Ectodermal cell (in vitro differentiated cells): ENCODE measurements at regions not wholly inside any gene's neighbourhood (a gene's known extent, or its start where the extent isn't known, plus 50 kb on each side); places are given as distances from the start of the nearest gene placed in this dataset.

Experiments
- H3K27ac ChIP-seq: 2 replicates; pipeline ENCODE4 v1.7.0; 2013; ENCODE audit warnings: mild to moderate bottlenecking, low read depth, low read length; ENCODE audit not compliant: insufficient read depth, poor library complexity, severe bottlenecking
- H3K27me3 ChIP-seq: 2 replicates; pipeline ENCODE4 v1.7.0; 2013; ENCODE audit warnings: mild to moderate bottlenecking, low read length; ENCODE audit not compliant: insufficient read depth, control insufficient read depth, poor library complexity, severe bottlenecking
- H3K36me3 ChIP-seq: one replicate; pipeline ENCODE4 v1.7.0; 2013; ENCODE audit warnings: low read length; ENCODE audit not compliant: control insufficient read depth, insufficient read depth
- H3K4me1 ChIP-seq: one replicate; pipeline ENCODE4 v1.7.0; 2013; ENCODE audit warnings: low read length; ENCODE audit not compliant: control insufficient read depth, insufficient read depth
- H3K4me3 ChIP-seq: 2 replicates; pipeline ENCODE4 v1.7.0; 2013; ENCODE audit warnings: low read depth, low read length, control low read depth; ENCODE audit not compliant: insufficient read depth
- H3K9me3 ChIP-seq: 2 replicates; pipeline ENCODE4 v1.7.0; 2013; ENCODE audit warnings: mild to moderate bottlenecking, low read length, moderate library complexity; ENCODE audit not compliant: control insufficient read depth
- WGBS, 2 experiments: methylation state at CpG; one replicate each; pipeline ENCODE4 v1.1.7; 2013; ENCODE audit warnings: missing lambda C conversion rate in 2 of 2; 5-methylcytosine and 5-hydroxymethylcytosine counted together

DNA sequence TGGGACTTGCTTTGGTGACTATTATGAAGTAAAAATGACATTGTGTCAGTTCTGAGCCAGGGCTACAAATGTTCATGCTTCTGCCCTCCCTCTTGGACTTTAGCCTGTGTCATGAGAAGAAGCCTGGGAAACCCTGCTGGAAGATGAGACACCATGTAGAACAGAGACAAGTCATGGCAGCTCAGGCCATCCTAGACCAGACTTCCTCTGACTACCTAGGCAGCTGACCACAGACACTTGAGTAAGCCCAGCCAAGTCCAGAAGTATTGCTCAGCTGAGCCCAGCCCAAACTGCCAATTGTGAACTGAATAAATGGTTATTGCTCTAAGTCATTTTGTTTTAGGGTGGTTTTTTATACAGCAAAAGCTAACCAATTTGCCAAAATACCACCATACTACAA lies 467.6 kb upstream of the CNKSR2 start:
- Histone ChIP-seq H3K9me3 (no peaks in the 10 kb centered on the region), H3K27me3 (no peaks in the 10 kb centered on the region), H3K4me1 (no peaks in the 10 kb centered on the region), H3K27ac (no peak overlapping the region), H3K4me3 (no peak overlapping the region), H3K36me3 (no peaks in the 10 kb centered on the region)

DNA sequence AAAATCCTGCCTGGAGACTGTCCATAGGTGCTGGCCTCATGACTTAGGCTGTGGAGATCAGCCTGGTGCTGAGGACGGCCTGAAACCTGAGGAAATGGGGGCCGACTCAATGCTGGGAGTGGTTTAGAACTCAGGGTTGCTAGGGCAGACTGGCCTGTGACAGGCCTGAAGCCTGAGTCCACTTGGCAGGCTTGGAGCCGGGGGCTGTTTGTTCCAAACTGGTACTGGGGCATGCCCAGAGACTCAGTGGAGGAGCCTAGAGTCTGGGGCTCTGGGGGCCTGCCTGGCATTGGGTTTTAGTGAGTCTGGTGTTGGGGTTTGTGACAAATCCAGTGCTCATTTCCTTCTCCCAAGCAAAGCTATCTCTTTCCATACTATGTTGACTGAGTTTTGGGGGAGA lies 489.7 kb upstream of the CNKSR2 start:
- H3K27ac ChIP-seq, result no peak overlapping the region
- no peaks in the 10 kb centered on the region for H3K4me1 ChIP-seq
- no peak overlapping the region for H3K4me3 ChIP-seq
- 91% methylated on average over 3 of the region's 3 CpGs for WGBS, 2 experiments
- H3K27me3 ChIP-seq, result no peaks in the 10 kb centered on the region
- no peaks in the 10 kb centered on the region for H3K9me3 ChIP-seq
- no peaks in the 10 kb centered on the region for H3K36me3 ChIP-seq

DNA sequence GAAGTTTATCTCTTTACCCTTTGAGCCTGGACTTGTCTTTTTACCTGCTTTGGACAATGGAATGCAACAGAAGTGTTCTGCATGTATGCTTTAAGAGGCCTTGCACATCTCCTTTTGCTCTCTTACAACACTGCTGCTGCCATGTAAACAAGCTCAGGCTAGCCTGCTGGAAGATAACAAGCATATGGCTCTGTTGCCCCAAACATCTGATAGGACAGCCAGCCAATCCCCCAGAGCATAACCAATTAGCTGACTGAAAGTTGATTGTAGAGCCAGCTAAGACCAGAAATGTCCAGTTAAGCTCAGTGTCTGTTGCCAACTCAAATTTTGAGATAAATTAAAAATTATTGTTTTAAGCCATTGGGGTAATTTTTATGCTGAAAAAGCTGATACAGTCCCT lies 510.6 kb upstream of the CNKSR2 start:
- Histone ChIP-seq H3K36me3 (no peaks in the 10 kb centered on the region), H3K27ac (no peak overlapping the region), H3K4me1 (no peaks in the 10 kb centered on the region), H3K9me3 (no peaks in the 10 kb centered on the region), H3K27me3 (no peaks in the 10 kb centered on the region), H3K4me3 (no peak overlapping the region)

DNA sequence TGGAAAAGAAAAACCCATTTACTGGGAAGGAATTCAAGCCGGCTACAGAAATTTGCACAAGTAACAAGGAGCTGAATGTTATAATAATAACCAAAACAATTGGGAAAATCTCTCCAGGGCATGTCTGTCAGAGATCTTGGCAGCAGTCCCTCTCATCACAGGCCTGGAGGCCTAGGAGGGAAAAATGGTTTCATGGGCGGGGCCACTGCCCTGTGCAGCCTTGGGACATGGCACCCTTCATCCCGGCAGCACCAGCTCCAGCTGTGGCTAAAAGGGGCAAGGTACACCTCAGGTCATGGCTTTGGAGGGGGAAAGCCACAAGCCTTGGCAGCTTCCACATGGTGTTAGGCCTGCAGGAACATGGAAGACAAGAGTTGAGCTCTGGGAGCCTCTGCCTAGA lies 513.1 kb upstream of the CNKSR2 start:
- Histone ChIP-seq H3K9me3 (no peaks in the 10 kb centered on the region), H3K4me3 (no peak overlapping the region), H3K27ac (no peak overlapping the region), H3K4me1 (no peaks in the 10 kb centered on the region), H3K36me3 (no peaks in the 10 kb centered on the region), H3K27me3 (no peaks in the 10 kb centered on the region)
- WGBS, 2 experiments, result 89 to 96% methylated on average over 2 to 3 of the region's 3 CpGs

DNA sequence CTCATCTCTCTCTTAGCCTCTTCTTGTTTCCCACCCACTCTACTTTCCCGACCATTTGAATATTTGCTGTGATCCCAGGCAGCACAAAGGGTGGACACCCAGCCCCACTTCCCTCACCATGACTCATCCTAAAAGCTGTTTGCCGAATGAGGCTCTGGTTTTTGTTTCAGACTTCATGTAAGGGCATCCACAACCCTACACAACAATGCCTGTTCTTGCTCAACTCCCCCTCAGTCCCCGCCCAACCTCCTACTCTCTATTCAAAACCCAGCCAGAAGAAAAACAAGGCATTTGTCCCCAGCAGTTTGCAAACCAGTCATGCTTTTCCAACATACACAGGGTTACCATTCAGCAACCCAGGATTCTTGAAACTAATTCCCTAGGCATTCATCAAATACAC lies 516.5 kb upstream of the CNKSR2 start:
- H3K27me3 ChIP-seq, result no peaks in the 10 kb centered on the region
- H3K36me3 ChIP-seq, result no peaks in the 10 kb centered on the region
- no peak overlapping the region for H3K4me3 ChIP-seq
- 13 to 14% methylated on average over 3 of the region's 3 CpGs for WGBS, 2 experiments
- H3K4me1 ChIP-seq, result no peaks in the 10 kb centered on the region
- H3K9me3 ChIP-seq, result no peaks in the 10 kb centered on the region
- peak overlapping the region; percentile 16 for H3K27ac ChIP-seq

DNA sequence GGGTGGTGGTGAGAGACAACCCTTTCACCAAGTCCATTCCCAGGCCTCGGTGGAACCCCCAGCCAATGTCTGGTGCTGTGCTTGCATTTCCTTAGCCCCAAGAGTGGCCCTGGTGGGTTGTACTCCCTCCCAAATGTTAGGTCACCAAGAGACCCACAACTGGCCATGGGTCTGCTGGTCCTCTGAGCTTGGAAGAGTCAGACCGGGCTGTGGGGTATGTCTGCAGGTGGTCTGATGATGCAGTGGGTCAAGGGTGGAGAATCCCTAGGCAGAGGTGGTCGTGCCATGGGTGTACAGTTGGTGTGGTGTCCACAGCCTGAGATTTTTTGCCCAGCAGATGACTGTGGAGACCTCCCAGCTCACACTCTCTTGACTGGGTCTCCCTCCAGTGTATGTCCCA lies 535.7 kb upstream of the CNKSR2 start:
- Histone ChIP-seq H3K9me3 (no peaks in the 10 kb centered on the region), H3K27ac (no peak overlapping the region), H3K36me3 (no peaks in the 10 kb centered on the region), H3K4me1 (no peaks in the 10 kb centered on the region), H3K27me3 (no peaks in the 10 kb centered on the region), H3K4me3 (no peak overlapping the region)
- WGBS, 2 experiments, result 92 to 95% methylated on average over 3 of the region's 3 CpGs

DNA sequence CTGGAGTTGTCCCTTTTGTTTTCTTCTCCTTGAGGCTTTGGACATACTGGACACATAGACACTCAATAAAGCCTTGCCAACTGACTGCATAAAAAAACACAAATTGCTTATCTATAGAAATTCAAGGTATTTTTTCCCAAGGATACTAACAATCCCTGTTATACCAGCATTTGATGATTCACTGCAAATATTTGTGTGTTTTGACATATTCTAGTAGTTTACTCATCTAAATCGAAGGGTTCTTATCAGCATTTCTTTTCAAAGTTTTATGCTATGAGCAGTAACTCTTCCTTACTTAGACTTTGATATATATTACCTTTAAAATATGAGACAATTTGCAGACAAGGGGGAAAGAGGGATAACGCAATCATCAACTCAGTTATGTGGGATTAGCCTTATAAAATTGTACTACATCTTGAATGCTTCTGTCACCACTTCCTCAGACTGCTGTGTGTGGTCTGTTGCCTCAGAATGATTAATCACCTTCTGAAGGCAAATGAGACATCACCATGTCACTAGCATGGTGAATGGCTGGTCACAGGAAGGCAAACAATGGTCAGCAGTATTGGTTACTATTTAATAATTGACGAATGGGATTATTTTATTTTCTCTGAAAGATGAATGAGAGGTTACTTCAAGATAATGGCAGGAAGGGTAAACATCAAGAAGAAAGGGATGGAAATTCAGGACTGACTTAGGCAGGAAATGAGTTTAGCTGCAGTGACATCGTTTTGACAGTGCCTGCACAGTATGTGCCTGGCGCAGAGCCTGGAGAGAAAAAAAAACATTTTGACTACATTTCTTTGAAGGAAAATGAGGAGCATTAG lies 544.3 kb upstream of the CNKSR2 start:
- H3K27me3 ChIP-seq, result no peaks in the 10 kb centered on the region
- H3K36me3 ChIP-seq, result no peaks in the 10 kb centered on the region
- H3K4me1 ChIP-seq, result no peaks in the 10 kb centered on the region
- no peak overlapping the region for H3K27ac ChIP-seq
- no peak overlapping the region for H3K4me3 ChIP-seq
- WGBS, 2 experiments, result 89 to 94% methylated on average over 3 to 4 of the region's 5 CpGs
- no peaks in the 10 kb centered on the region for H3K9me3 ChIP-seq

DNA sequence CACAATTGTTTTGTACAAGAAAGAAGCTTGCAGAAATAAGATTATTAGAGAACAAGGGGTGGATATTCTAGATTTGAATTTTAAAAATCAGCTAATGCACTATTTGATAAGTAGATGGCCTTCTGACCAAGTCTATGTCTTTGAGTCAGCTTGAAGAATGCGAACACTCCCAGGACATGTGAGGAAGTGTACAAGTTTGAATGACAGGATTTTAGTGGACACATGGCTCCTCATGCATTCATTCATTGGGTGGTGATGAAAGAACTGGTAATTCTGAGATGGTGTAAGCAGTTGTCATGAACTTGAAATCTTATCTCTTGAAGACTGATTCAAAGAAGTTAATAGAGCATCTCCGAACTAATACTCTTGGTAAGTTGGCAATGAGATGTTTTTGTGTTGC lies 548.2 kb upstream of the CNKSR2 start:
- H3K4me1 ChIP-seq, result no peaks in the 10 kb centered on the region
- H3K36me3 ChIP-seq, result no peaks in the 10 kb centered on the region
- no peak overlapping the region for H3K27ac ChIP-seq
- H3K4me3 ChIP-seq, result no peak overlapping the region
- WGBS, 2 experiments, result 97 to 98% methylated on average over 2 of the region's 2 CpGs
- no peaks in the 10 kb centered on the region for H3K9me3 ChIP-seq
- H3K27me3 ChIP-seq, result no peaks in the 10 kb centered on the region

DNA sequence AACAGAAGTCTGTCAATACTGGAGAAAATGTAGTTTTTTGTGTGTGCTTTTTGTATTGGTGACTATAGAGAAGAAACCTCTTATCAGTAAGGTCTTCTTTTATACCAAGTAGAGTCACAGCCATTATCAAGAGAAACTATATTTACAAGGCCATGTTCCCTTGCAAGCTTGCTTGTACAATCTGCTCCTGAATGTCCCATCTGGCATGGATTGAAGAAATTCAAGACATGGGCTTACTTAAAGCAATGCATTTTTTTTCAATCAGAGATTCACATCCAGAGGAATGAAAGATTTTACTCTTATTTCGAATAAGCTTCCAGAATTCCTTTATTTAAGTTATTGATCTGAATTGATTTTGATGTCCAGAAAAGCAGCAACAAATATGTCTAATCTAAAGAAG lies 537.3 kb upstream of the RPS6KA3 start:
- Histone ChIP-seq H3K9me3 (no peaks in the 10 kb centered on the region), H3K36me3 (no peaks in the 10 kb centered on the region), H3K27me3 (no peaks in the 10 kb centered on the region), H3K27ac (no peak overlapping the region), H3K4me1 (no peaks in the 10 kb centered on the region), H3K4me3 (no peak overlapping the region)
- WGBS, 2 experiments, result 80% methylated on average over 1 of the region's 1 CpG; no CpG with 5 or more reads in 1 of the 2 experiments

DNA sequence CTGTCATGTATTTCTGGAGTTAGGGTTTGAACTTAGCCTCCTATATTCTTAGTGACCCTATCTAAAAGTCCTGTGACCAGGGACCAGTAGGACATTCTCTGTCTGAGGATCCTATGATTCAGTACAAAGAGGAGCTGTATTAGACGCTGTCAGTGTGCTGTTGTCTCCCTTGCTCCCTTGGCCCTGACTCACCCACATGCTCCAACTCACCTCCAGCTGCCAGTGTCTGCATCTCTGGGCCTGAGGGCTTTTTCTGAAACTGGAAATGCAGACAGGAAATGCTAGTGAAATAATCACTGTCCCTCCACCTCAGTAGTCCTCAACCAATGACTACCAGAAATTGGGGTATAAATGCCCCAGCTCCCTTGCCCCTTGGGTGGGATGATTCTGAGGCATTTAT lies 535.3 kb upstream of the RPS6KA3 start:
- Histone ChIP-seq H3K4me3 (no peak overlapping the region), H3K9me3 (no peaks in the 10 kb centered on the region), H3K27me3 (no peaks in the 10 kb centered on the region), H3K27ac (no peak overlapping the region), H3K4me1 (no peaks in the 10 kb centered on the region), H3K36me3 (no peaks in the 10 kb centered on the region)
- WGBS, 2 experiments, result 88 to 100% methylated on average over 1 of the region's 1 CpG

DNA sequence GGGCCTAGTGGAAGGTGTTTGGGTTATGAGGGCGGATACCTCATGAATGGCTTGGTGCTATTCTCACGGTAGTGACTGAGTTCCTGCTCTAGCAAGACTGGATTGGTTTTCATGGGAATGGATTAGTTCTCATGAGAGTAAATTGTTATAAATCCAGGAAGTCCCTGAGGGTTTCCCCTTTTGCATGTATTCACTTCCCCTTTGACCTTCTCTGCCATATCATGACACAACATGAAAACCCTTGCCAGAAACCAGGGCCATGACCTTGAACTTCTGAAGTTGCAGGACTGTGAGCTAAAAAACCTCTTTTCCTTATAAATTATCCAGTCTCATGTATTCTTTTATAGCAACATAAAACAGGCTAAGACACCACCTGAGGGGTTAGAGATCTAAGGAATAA lies 529.7 kb upstream of the RPS6KA3 start:
- Histone ChIP-seq H3K4me1 (no peaks in the 10 kb centered on the region), H3K27me3 (no peaks in the 10 kb centered on the region), H3K27ac (no peak overlapping the region), H3K9me3 (no peaks in the 10 kb centered on the region), H3K36me3 (no peaks in the 10 kb centered on the region), H3K4me3 (no peak overlapping the region)
- 89 to 100% methylated on average over 2 of the region's 2 CpGs for WGBS, 2 experiments
